OCI-M2 (cell line): ENCODE measurements at regions not wholly inside any gene's neighbourhood (a gene's known extent, or its start where the extent isn't known, plus 50 kb on each side); places are given as distances from the start of the nearest gene placed in this dataset.
"Not testable (repeated sequence)": the region's sequence is repeated elsewhere in the genome, so short reads cannot be mapped to it uniquely, and the experiment has no call there.

Experiments used
- DNase-seq: peaks from one replicate; lab custom pipeline; 2025; ENCODE audit not compliant: unreplicated experiment; lab: John Stamatoyannopoulos, UW

- no peak for DNase-seq
These were observed 731.2 kb downstream of the USP25 start for GRCh38 chr21:16460936-16461335.

GRCh38 chr21:16464211-16464889 is 734.6 kb downstream of the USP25 start:
- not testable (repeated sequence) for DNase-seq

GRCh38 chr21:16468184-16468583 is 738.4 kb downstream of the USP25 start:
- DNase-seq = no peak

- DNase-seq = no peak
These were observed 744.2 kb downstream of the USP25 start for GRCh38 chr21:16473988-16474387.

GRCh38 chr21:16476056-16476825 is 746.5 kb downstream of the USP25 start:
- no peak for DNase-seq

- no peak for DNase-seq
These were observed 758.3 kb downstream of the USP25 start for GRCh38 chr21:16488042-16488441.

GRCh38 chr21:16492356-16492755 is 762.6 kb downstream of the USP25 start:
- DNase-seq = no peak

GRCh38 chr21:16492892-16493291 is 763.1 kb downstream of the USP25 start:
- DNase-seq = no peak

GRCh38 chr21:16496609-16497008 is 766.8 kb downstream of the USP25 start:
- no peak for DNase-seq

- DNase-seq = no peak
These were observed 770.5 kb downstream of the USP25 start for GRCh38 chr21:16500271-16500670.

GRCh38 chr21:16502273-16502672 is 772.5 kb downstream of the USP25 start:
- no peak for DNase-seq

GRCh38 chr21:16502897-16503296 is 773.1 kb downstream of the USP25 start:
- DNase-seq = no peak

- no peak for DNase-seq
These were observed 774.5 kb downstream of the USP25 start for GRCh38 chr21:16504281-16504680.

- no peak for DNase-seq
These were observed 775.0 kb downstream of the USP25 start for GRCh38 chr21:16504766-16505165.

GRCh38 chr21:16509476-16509875 is 779.7 kb downstream of the USP25 start:
- DNase-seq = no peak

- DNase-seq = no peak
These were observed 784.5 kb downstream of the USP25 start for GRCh38 chr21:16514316-16514715.

GRCh38 chr21:16517383-16517782 is 787.6 kb downstream of the USP25 start:
- no peak for DNase-seq

GRCh38 chr21:16519036-16519435 is 789.3 kb downstream of the USP25 start:
- no peak for DNase-seq

GRCh38 chr21:16519644-16520043 is 789.9 kb downstream of the USP25 start:
- no peak for DNase-seq

GRCh38 chr21:16522548-16522947 is 792.8 kb downstream of the USP25 start:
- DNase-seq = no peak

- no peak for DNase-seq
These were observed 800.9 kb downstream of the USP25 start for GRCh38 chr21:16530656-16531055.

- DNase-seq = no peak
These were observed 803.1 kb downstream of the USP25 start for GRCh38 chr21:16532840-16533239.
